Pancreas (tissue), 10 donors: ENCODE measurements at regions not wholly inside any gene's neighbourhood (a gene's known extent, or its start where the extent isn't known, plus 50 kb on each side); places are given as distances from the start of the nearest gene placed in this dataset.

Experiments used
- ATAC-seq, 4 donors: fragments of 200-7000 bp; cut with Tn5 transposase; one replicate each; pipeline versions ENCODE4 v1.8.0 to v1.9.1; 2020; ENCODE audit warnings: mild to moderate bottlenecking in 4 of 4, moderate library complexity in 4 of 4
- DNase-seq, 6 donors: peaks; one replicate each; pipeline ENCODE4 v3.0.0-alpha.2; 2020
- FAIRE-seq: peaks from 2 replicates; lab custom pipeline; 2012; peaks lifted over from hg19 to GRCh38; lab: Jason Lieb, UNC
- H3K27ac ChIP-seq, 4 donors: fragments of 200-600 bp; sonication (generic); 1 replicate in 3 of 4; 2 replicates in 1 of 4; pipeline versions ENCODE4 v1.5.0 to v1.8.0; 2020
- H3K27me3 ChIP-seq, 4 donors: fragments of 200-600 bp; one replicate each; pipeline ENCODE4 v1.8.0; 2021
- H3K36me3 ChIP-seq, 3 donors: fragments of 200-600 bp; sonication (generic) in 1 of 3; one replicate each; pipeline versions ENCODE4 v1.5.0 to v1.8.0; 2020 to 2021
- H3K4me1 ChIP-seq, 3 donors: fragments of 200-600 bp; one replicate each; pipeline ENCODE4 v1.8.0; 2021
- H3K4me3 ChIP-seq, 4 donors: fragments of 200-600 bp; sonication (generic) in 2 of 4; one replicate each; pipeline versions ENCODE4 v1.5.0 to v1.8.0; 2020 to 2021
- H3K9me3 ChIP-seq, 4 donors: fragments of 200-600 bp; one replicate each; pipeline ENCODE4 v1.8.0; 2021
- WGBS, 2 donors: extraction: QIAGEN DNeasy Blood & Tissue Kit; methylation state at CpG; one replicate each; pipeline ENCODE4 v1.1.7; 2013; 5-methylcytosine and 5-hydroxymethylcytosine counted together
- intact Hi-C, 3 donors: fragments of 100-400 bp; cut with DNase I; formaldehyde crosslinking; loops; one replicate each; pipeline versions ENCODE4 v1.11.1 to v1.14.2; 2022
- TF ChIP-seq, protein P1 (sequence below), 4 donors: fragments of 200-600 bp; sonication (generic) in 3 of 4; IDR thresholded peaks; one replicate each; pipeline versions ENCODE4 v1.5.0 to v1.8.0; 2021; ENCODE audit warnings: antibody characterized with exemption in 4 of 4
- donor health status: healthy with polysubstance abuse.
- donor health status: DM: no; HTN: no; CAD: no; lungs with moderate emphysema.
- donor health status: DM: no; HTN: no; CAD: no.
- donor health status: control.
- donor health status: control.
- donor health status: Bipolar disorder and iron deficiency.
- donor health status: DM: yes; HTN: yes; CAD: no.
- donor health status: DM: no; HTN: no; CAD: no.
- donor health status: DM: no; HTN: no; CAD: no.
- donor health status: DM: yes; HTN: yes; CAD: no.

DNA sequence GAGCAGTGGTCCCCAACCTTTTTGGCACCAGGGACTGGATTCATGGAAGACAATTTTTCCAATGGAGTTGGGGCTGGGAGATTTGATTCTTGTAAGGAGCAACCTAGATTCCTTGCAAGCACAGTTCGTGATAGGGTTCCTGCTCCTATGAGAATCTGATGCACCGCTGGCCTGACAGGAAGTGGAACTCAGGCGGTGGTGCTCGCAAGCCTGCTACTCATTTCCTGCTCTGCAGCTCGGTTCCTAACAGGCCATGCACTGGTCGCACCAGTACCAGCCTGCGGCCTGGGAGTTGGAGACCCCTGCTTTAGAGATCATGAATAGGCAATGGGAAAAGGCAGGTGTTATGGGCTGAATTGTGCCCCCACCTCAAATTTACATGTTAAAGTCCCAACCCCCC, 131.2 kb downstream of the PFDN4 start:
- Histone ChIP-seq H3K9me3 (no peaks in the 10 kb centered on the region), H3K27me3 (no peaks in the 10 kb centered on the region), H3K4me1 (peaks cover 0 to 9% (median 7%) of the 10 kb centered on the region in 3 donors), H3K36me3 (no peaks in the 10 kb centered on the region), H3K4me3 (no peak overlapping the region), H3K27ac (no peak overlapping the region)
- TF ChIP-seq, protein P1, sequence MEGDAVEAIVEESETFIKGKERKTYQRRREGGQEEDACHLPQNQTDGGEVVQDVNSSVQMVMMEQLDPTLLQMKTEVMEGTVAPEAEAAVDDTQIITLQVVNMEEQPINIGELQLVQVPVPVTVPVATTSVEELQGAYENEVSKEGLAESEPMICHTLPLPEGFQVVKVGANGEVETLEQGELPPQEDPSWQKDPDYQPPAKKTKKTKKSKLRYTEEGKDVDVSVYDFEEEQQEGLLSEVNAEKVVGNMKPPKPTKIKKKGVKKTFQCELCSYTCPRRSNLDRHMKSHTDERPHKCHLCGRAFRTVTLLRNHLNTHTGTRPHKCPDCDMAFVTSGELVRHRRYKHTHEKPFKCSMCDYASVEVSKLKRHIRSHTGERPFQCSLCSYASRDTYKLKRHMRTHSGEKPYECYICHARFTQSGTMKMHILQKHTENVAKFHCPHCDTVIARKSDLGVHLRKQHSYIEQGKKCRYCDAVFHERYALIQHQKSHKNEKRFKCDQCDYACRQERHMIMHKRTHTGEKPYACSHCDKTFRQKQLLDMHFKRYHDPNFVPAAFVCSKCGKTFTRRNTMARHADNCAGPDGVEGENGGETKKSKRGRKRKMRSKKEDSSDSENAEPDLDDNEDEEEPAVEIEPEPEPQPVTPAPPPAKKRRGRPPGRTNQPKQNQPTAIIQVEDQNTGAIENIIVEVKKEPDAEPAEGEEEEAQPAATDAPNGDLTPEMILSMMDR (IDR thresholded peaks at IDR 0.05) = no peak
- ATAC-seq = no peak
- intact Hi-C loops = no loop called here
- no peak for FAIRE-seq
- DNase-seq = no peak
- WGBS, 2 donors = 90% methylated on average over 7 of the region's 7 CpGs

DNA sequence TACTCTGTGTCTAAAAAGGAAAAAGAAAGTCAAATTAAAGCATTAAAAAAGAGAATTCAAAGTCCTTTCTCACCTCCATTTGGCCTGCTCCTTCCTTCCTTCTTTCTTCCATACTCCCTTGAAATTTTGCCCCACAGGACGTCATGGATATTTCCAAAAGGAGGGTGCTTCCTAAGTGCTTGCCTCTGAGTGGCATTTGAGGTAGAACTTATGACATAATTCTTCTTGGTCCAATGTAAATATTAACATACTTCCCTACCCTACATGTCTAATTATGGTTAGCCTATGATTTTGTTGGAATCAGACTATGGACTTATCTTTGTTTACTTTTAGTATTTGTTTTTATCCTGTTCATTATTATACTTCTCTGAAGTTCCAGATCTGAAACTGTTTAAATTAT, 132.3 kb downstream of the PFDN4 start:
- Histone ChIP-seq H3K36me3 (no peaks in the 10 kb centered on the region), H3K27ac (no peak overlapping the region), H3K4me1 (peaks cover 0 to 9% (median 7%) of the 10 kb centered on the region in 3 donors), H3K4me3 (no peak overlapping the region), H3K27me3 (no peaks in the 10 kb centered on the region), H3K9me3 (no peaks in the 10 kb centered on the region)
- ATAC-seq (peak in 3 of 4 donors; percentile 58 to 83 (median 71)), FAIRE-seq (no peak), DNase-seq (no peak)
- TF ChIP-seq, protein P1 (IDR thresholded peaks at IDR 0.05) = no peak
- intact Hi-C loops = no loop called here
- WGBS, 2 donors = 28 to 31% methylated on average over 1 of the region's 1 CpG

DNA sequence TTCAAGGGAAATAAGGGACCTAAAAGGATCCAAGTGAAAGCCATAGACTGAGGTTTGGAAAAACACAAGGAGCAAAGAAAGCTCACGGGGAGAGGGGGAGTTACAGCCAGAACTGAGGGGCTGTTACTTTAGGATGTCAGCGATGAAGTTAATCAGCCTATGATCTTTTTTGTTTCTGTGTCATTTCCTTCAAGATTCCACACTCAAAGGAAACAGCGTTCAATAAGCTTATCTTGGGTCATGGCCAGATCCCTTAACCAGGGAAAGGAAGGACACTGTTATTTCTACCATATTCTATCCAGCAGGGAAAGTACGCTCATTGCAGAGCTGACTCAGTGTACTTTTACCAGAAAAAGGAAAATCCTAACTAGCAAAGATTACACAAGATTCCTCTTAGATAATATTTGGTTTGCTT, 132.8 kb downstream of the PFDN4 start:
- Histone ChIP-seq H3K4me3 (no peak overlapping the region), H3K27me3 (no peaks in the 10 kb centered on the region), H3K36me3 (no peaks in the 10 kb centered on the region), H3K9me3 (no peaks in the 10 kb centered on the region), H3K4me1 (peaks cover 0 to 9% (median 7%) of the 10 kb centered on the region in 3 donors), H3K27ac (no peak overlapping the region)
- ATAC-seq = peak in 3 of 4 donors; percentile 47 to 62 (median 47)
- WGBS, 2 donors = 24 to 25% methylated on average over 4 of the region's 4 CpGs
- no peak for DNase-seq
- TF ChIP-seq, protein P1 (IDR thresholded peaks at IDR 0.05) = no peak
- intact Hi-C loops = no loop called here
- FAIRE-seq = no peak

DNA sequence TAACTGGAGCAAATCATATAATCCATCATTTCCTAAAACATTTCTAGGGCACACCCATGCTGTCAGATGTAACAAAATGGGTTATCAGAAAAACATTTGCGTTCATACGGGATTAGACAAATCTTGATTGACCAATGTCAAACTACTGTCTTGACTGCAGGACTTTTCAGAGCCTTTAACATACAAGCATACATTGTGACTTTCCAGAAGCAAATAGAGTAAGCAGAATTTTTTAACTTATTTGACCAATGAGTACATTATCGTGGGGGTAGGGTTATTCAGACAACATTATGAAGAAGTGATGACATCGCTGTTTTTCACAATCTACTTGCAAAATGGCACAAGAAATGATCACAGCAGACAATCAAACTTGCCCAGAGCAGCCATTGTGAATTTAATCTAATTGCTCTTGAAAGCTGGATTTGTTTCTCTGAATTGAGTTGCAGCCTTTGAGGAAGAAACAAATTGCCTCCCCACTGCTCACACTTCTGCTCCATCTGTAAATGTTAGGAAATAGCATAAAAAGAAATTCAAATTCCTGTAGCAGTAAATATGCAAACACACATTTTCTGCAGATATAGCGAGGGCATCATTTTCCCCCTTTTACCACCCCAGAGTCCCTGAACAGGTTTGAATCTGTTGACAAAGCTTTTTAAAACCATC, 133.0 kb upstream of the DOK5 start:
- FAIRE-seq = no peak
- Histone ChIP-seq H3K27ac (no peak overlapping the region), H3K36me3 (no peaks in the 10 kb centered on the region), H3K4me3 (no peak overlapping the region), H3K27me3 (no peaks in the 10 kb centered on the region), H3K9me3 (no peaks in the 10 kb centered on the region), H3K4me1 (peaks cover 0 to 9% (median 7%) of the 10 kb centered on the region in 3 donors)
- WGBS, 2 donors = 77 to 90% methylated on average over 5 of the region's 5 CpGs
- no peak for ATAC-seq
- TF ChIP-seq, protein P1 (IDR thresholded peaks at IDR 0.05) = no peak
- intact Hi-C loops = no loop called here
- DNase-seq = no peak

DNA sequence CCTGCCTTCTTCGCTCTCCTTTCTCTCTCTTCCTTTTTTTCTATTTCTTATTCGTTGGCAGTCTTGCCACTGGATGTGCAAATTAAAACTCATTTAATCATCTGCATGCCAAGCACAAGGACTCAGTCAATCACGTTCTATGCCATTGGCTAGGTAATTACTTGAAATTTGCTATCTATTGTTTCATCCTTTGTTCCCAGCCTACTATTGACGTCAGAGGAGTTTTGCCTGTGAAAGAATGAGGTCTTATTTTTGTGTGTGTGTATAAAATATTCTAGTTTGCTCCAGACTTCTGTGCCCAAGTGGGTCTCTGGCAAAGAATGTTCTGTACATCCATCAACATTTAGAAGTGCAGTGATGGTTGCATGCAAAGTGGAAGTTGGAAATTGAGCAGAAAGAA, 132.3 kb upstream of the DOK5 start:
- no peaks in the 10 kb centered on the region for H3K27me3 ChIP-seq
- no peak overlapping the region for H3K4me3 ChIP-seq
- WGBS, 2 donors = 55 to 58% methylated on average over 4 of the region's 4 CpGs
- DNase-seq = no peak
- intact Hi-C loops = no loop called here
- H3K27ac ChIP-seq = no peak overlapping the region
- ATAC-seq = no peak
- no peaks in the 10 kb centered on the region for H3K9me3 ChIP-seq
- H3K4me1 ChIP-seq = peaks cover 0 to 9% (median 7%) of the 10 kb centered on the region in 3 donors
- no peaks in the 10 kb centered on the region for H3K36me3 ChIP-seq
- TF ChIP-seq, protein P1 (IDR thresholded peaks at IDR 0.05) = no peak
- no peak for FAIRE-seq
